ENCODE measurements at regions not wholly inside any gene's neighbourhood (a gene's known extent, or its start where the extent isn't known, plus 50 kb on each side); places are given as distances from the start of the nearest gene placed in this dataset.
"Not testable (repeated sequence)": the region's sequence is repeated elsewhere in the genome, so short reads cannot be mapped to it uniquely, and the experiment has no call there.

DNA sequence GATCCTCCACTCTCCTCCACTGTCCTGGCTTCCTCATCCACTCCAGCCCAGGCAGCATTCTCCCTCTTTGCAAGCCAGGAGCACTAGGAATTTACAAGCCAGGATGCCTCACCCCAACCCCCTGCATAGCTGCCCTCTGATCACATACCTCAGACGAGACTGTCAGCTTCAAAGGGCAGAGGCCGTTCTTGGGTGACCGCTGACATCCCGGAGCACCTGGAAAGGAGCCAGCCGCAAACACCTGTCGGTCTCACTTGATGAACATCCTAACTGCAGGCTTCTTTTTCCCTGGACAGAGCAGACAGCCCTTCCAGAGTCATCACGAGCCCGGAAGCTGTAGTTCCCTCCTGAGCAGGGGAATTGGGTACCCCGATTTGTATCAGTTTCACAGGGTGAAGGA lies 451.3 kb upstream of the B3GAT1 start:
- DNase-seq: no peak

DNA sequence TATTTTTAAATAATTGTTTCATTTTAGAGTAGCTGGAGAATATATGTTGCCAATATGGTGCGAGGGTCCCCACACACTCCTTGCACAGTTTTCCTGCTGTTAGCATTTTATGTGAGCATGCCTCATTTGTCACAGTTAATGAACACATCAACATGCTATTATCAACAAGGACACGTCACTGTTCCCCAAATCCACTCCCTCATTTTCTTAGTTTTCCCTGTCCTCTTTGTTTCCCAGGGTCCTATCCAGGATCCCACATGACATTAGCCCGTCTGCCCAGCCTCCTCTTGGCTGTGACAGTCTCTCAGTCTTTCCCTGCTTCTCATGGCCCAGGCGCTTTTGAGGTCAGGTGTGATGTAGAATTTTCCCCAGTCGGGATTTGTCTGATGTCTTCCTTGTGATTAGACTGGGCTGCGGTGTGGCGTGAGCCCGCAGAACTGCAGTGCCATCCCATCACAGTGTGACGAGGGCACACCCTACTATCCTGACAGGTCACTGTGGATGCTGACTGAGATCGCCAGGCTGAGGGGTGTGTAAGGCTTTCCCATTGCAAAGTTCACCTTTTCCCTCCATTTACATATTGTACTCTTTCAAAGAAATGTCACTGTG lies 450.6 kb upstream of the B3GAT1 start:
- no peak for DNase-seq

GRCh38 chr11:134862105-134862502 lies 450.1 kb upstream of the B3GAT1 start:
- DNase-seq: no peak

DNA sequence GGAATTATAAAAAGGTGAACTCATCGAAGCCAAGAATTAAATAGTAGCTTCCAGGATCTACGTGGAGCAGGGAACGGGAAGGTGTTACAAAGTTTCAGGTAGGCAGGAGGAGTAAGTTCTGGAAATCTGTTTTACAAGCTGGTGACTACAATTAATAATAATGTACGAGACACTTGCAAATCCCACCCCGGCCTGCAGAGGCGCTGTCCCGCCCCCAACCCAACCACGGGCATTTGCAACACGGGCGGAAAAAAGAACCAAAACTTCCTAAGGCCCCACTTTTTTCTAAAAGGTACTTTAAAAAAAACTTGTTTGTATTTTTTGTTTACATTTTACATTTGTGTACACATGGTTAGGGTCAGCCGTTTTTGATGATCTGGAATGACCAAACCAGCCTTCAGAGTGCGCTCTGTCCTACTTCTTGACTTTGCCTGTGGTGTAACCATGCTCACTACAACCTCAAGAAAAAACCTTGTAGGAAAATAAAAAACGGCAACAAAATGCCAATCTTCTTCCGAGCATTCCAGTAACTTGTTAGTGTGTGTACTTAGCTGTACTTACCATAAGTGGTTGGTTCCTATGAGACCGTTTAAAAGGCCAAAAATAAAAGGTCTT lies 449.6 kb upstream of the B3GAT1 start:
- DNase-seq: no peak

DNA sequence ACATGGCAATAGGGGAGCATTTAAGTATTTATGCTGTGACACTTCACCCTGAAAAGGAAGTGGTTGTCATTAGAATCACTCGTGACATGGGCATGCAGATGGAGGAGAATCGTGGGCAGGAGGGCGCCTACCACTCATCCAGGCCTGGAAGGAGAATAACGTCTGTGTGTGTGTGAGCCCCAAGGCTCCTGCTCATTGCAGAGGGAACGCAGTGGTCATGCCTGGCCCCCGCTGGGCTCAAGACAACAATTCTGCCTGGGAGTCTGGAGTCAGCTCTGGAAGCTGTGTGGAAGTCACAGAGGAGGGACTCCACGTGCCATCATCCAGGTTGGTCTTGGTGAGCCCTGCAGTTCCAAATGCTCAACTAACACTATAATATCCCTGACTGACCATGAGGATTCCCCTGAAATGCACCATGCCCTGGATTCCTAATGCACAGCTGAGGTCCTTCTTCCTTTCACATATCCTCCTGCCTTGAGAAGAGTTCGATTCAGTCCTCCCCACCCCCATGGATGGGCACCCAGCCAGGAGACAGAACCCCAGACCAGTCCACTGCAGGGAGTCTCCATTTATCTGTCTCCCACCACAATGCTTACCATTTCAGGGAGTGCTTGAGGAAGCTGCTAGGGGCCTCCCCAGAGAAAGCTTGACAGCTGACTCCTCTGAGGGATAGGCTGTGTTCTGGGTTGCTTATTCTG lies 446.9 kb upstream of the B3GAT1 start:
- no peak for DNase-seq

- no peak for DNase-seq
Observed at GRCh38 chr11:134857035-134857434, 445.0 kb upstream of the B3GAT1 start.

- no peak for DNase-seq
Observed at GRCh38 chr11:134856056-134856971, 444.3 kb upstream of the B3GAT1 start.

DNA sequence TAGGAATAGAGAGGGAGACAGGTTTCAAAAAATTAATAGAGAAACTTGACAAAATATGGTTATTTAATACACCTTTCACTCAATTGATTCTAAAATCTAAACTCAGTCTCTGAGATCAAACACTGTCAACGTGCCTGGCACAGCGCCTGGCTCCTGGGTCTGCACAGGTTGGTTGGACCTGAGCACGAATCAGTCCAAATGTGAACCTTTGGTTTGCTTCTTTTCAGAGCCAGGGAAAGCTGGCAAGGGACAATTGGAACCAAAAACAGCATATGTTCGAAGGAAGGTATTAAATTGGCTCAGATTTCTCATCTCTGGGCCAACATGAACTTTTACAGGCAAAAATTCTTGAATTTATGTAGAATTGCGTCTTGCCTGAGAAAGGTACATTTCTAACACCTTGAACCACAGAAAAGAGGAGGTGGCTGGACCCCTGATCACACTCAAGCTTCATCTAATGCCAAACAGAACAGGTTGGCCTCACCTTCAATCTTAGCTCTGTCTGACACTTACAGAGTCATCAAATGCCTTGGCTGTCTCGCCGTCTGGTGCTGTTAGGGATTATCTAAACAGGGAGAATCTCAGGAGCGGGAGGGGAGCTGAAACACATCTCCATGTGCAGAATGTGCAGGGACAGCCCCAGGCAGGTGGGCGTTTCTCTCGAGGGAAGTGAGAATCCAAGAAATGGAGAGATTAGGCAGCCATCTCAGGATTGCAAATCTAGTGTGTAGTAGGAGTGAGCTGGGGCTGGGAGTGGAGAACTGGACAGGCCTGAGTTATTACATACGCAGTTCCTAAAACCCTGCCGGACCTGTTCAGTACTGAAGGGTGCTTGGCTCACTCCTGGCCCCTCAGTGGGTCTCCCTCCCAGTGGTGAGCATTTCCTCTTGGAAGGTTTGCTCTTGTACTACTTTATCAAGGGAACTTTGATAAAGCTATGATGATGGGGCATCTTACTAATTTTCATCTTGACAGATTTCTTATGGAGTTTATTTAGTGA lies 442.2 kb upstream of the B3GAT1 start:
- no peak for DNase-seq

- not testable (repeated sequence) for DNase-seq
Observed at GRCh38 chr11:134851503-134852224, 439.6 kb upstream of the B3GAT1 start.

- DNase-seq: no peak
Observed at GRCh38 chr11:134850566-134850965, 438.5 kb upstream of the B3GAT1 start.

GRCh38 chr11:134849833-134850232 lies 437.8 kb upstream of the B3GAT1 start:
- no peak for DNase-seq

DNA sequence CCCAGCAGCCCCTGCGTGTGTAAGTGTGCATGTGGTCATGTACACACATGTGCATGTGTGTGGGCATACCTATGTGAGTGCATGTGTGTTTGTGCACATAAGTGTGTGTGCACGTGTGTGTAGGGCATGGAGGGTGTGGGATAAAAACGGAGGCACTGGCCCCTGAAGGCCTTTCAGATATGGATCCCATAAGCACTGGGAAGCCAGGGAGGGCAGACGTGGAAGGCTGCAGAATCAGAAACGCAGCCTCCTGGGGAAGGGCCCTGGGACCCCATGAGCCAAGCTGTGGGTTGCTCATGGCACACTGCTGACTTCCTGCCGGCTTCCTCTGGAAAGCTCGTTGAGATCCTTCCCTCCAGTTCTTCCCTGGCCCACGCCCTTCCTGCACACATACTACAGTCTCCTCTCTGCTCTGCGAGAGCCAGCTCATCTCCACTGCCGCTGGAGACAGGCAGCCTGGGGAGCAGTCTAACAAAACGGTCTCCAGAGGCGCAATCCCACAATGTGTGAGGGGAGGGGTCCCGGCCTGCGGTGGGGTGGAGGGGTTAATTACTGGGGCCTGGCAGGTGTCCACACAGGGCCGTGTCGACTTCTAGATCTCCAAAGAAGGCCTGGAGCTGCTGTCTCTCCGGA lies 435.2 kb upstream of the B3GAT1 start:
- no peak for DNase-seq

DNA sequence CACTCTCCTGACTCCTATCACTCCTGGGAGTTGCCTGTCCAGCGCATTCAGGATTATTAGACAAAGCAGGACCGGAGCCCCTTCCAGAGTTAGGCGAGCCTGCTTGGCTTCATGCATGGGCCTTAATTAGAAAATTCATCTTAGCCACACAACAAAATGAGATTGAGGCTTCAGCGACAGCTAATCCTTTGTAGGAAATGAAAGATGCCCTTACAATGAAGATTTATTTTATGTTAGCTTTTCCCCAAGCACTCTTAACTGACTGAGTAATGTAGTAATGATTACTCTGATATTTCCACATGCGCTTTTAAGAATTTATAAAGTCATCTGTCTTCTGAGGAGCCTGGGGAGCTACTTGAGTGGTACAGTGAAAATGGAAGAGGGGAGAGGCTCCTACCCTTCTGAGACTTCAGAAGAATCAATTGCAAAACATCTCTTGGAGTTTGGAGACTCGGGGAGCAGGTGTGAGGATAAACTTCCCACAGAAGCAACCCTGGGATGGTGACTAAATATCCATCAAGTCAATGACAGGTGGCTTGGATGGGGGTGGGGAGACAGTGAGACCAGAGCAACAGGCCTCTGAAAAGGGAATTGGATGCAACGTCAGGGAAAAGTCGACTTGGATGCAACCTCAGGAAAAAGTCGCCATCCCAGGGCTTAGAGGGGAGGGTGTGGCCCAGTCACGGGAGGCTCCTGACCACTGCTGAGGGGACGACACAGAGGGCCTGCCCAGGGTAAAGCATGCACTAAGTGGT lies 434.5 kb upstream of the B3GAT1 start:
- no peak for DNase-seq

- DNase-seq: no peak
Observed at GRCh38 chr11:134845474-134846327, 433.7 kb upstream of the B3GAT1 start.

- DNase-seq: no peak
Observed at GRCh38 chr11:134844838-134845237, 432.8 kb upstream of the B3GAT1 start.

DNA sequence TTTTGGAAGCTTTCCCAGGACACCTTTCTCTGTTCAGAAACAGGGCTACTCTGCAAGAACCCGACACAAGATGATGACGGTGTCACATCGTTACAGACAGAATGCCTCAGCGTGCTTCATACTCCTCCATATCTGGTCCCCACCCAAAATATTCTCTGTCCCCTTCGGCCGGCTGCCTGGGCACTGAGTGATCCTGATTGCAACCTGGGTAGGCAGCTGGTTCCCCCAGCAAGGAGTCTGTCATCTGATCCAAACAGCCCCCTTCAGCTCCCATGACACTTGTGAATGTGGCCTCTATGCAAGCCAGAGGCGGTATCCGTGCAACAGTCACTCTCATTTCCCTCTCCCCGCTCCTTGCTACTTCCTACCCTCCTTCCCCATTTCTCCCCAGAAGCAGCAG lies 431.7 kb upstream of the B3GAT1 start:
- DNase-seq: no peak

- no peak for DNase-seq
Observed at GRCh38 chr11:134843020-134843419, 431.0 kb upstream of the B3GAT1 start.

- no peak for DNase-seq
Observed at GRCh38 chr11:134841972-134842371, 429.9 kb upstream of the B3GAT1 start.

DNA sequence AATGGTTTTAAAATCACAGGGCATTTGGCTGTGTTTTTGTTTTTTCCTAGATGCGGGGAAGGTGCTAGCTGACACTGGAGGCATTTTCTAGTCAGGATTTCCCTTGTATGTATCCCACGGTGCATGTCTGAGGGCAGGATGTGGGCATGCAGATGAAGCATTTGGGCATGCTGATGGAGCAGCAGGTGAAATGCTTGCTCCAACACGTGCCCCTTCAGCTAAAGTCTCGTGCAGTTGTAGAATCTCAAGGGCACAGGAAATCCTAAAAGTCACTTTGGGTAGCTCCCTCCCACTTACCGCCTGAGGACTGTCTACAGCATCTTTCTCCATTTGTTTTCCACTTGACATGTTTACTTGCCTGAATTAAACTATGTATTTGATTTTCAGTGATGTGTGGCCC lies 429.4 kb upstream of the B3GAT1 start:
- no peak for DNase-seq

All from activated CD4-positive, alpha-beta T cell treated with anti-CD3 and anti-CD28 coated beads for 1 hour (primary cell).